Stomach (tissue), 4 donors: ENCODE measurements at regions not wholly inside any gene's neighbourhood (a gene's known extent, or its start where the extent isn't known, plus 50 kb on each side); places are given as distances from the start of the nearest gene placed in this dataset.

Source experiments
- POLR2A ChIP-seq, 4 donors: fragments of 450-650 bp; IDR thresholded peaks; one replicate each; pipeline ENCODE4 v1.6.1; 2016; ENCODE audit warnings: antibody characterized with exemption in 4 of 4, control low read depth in 2 of 4, mild to moderate bottlenecking in 1 of 4, moderate library complexity in 1 of 4
- POLR2AphosphoS5 ChIP-seq, 3 donors: sonication (generic); formaldehyde crosslinking; IDR thresholded peaks; one replicate each; pipeline ENCODE4 v1.6.1; 2016; ENCODE audit warnings: antibody characterized with exemption in 3 of 3
- TF ChIP-seq, protein P1 (sequence below), 7 experiments: fragments of 450-650 bp in 4 of 7; fragments of 200-600 bp in 3 of 7; sonication (generic) in 3 of 7; IDR thresholded peaks; one replicate each; pipeline ENCODE4 v1.5.1; 2016 to 2019; ENCODE audit warnings: antibody characterized with exemption in 7 of 7, control low read depth in 2 of 7, mild to moderate bottlenecking in 1 of 7

GRCh38 chr15:69548395-69549180 lies 96.0 kb downstream of the RPLP1 start:
- TF ChIP-seq, protein P1, sequence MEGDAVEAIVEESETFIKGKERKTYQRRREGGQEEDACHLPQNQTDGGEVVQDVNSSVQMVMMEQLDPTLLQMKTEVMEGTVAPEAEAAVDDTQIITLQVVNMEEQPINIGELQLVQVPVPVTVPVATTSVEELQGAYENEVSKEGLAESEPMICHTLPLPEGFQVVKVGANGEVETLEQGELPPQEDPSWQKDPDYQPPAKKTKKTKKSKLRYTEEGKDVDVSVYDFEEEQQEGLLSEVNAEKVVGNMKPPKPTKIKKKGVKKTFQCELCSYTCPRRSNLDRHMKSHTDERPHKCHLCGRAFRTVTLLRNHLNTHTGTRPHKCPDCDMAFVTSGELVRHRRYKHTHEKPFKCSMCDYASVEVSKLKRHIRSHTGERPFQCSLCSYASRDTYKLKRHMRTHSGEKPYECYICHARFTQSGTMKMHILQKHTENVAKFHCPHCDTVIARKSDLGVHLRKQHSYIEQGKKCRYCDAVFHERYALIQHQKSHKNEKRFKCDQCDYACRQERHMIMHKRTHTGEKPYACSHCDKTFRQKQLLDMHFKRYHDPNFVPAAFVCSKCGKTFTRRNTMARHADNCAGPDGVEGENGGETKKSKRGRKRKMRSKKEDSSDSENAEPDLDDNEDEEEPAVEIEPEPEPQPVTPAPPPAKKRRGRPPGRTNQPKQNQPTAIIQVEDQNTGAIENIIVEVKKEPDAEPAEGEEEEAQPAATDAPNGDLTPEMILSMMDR (IDR thresholded peaks at IDR 0.05): no peak
- TF ChIP-seq POLR2AphosphoS5 (IDR thresholded peaks at IDR 0.05): no peak
- no peak for TF ChIP-seq POLR2A (IDR thresholded peaks at IDR 0.05)
